22Rv1 (cell line): ENCODE measurements at regions not wholly inside any gene's neighbourhood (a gene's known extent, or its start where the extent isn't known, plus 50 kb on each side); places are given as distances from the start of the nearest gene placed in this dataset.
"Not testable (repeated sequence)": the region's sequence is repeated elsewhere in the genome, so short reads cannot be mapped to it uniquely, and the experiment has no call there.

ENCODE experiments used
- CTCF ChIP-seq: fragments of 450-650 bp; IDR thresholded peaks from 2 replicates; pipeline ENCODE4 v1.5.1; 2017; ENCODE audit warnings: mild to moderate bottlenecking
- ZFX ChIP-seq: fragments of 450-650 bp; IDR thresholded peaks from 2 replicates; pipeline ENCODE4 v1.6.1; 2017; ENCODE audit warnings: antibody characterized with exemption, borderline replicate concordance

- not testable (repeated sequence) for TF ChIP-seq CTCF, ZFX
These were observed 274.3 kb upstream of the TMTC4 start for GRCh38 chr13:100948937-100949336.
